ENCODE measurements at regions not wholly inside any gene's neighbourhood (a gene's known extent, or its start where the extent isn't known, plus 50 kb on each side); places are given as distances from the start of the nearest gene placed in this dataset.

DNA sequence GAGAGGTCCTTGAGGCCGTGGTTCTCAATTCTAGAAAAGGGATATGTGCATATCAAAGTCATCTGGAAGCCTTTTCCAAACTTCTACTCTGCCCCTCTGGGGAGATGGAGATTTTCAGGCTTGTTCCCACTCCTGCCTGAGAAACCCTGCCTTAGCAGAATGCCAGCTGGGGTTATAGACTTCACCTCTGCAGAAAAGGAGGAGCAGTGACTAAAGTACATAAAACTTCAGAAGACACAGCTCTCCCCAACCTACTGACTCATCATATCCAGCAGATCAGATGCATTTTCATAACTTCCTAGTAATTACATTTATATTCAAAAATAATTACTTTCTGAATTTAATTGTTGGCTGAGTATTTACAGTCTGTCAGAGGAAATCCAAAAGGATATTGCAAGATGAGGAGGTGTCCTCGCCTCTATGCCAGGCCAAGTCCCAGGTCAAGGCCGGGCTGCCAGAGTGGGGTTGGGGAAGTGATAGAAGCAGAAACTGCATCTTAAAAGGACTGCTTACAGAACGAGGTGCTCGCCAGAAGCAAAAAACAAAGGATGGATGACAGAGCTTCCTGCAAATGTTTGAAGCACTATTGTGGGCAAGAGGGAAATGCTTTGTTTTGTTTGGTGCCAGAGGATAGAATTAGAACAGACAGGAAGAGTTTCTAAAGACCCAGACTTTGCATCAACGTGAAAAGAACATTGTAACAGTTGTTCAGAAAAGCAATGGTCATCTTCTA lies 75.6 kb upstream of the APCDD1 start:
- TF ChIP-seq, protein P1, sequence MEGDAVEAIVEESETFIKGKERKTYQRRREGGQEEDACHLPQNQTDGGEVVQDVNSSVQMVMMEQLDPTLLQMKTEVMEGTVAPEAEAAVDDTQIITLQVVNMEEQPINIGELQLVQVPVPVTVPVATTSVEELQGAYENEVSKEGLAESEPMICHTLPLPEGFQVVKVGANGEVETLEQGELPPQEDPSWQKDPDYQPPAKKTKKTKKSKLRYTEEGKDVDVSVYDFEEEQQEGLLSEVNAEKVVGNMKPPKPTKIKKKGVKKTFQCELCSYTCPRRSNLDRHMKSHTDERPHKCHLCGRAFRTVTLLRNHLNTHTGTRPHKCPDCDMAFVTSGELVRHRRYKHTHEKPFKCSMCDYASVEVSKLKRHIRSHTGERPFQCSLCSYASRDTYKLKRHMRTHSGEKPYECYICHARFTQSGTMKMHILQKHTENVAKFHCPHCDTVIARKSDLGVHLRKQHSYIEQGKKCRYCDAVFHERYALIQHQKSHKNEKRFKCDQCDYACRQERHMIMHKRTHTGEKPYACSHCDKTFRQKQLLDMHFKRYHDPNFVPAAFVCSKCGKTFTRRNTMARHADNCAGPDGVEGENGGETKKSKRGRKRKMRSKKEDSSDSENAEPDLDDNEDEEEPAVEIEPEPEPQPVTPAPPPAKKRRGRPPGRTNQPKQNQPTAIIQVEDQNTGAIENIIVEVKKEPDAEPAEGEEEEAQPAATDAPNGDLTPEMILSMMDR (IDR thresholded peaks at IDR 0.05; ENCODE audit: low read length) = no peak
- no peak for TF ChIP-seq EZH2phosphoT487 (IDR thresholded peaks at IDR 0.05; ENCODE audit: low read length)
- no peak for TF ChIP-seq EZH2 (optimal IDR thresholded peaks at IDR 0.05; ENCODE audit: low read depth, low read length)

Data from MM.1S (cell line).